NB4 (cell line): ENCODE measurements at regions not wholly inside any gene's neighbourhood (a gene's known extent, or its start where the extent isn't known, plus 50 kb on each side); places are given as distances from the start of the nearest gene placed in this dataset.
A peak's percentile ranks its signal among the peaks of the same experiment; 100 is the strongest.
"Not testable (repeated sequence)": the region's sequence is repeated elsewhere in the genome, so short reads cannot be mapped to it uniquely, and the experiment has no call there.

Experiments
- DNase-seq: peaks from one replicate; pipeline ENCODE4 v3.0.0; 2010; ENCODE audit warnings: low read depth
- H3K4me3 ChIP-seq: one replicate; pipeline ENCODE4 v1.5.1; 2011; ENCODE audit warnings: mild to moderate bottlenecking, low read depth, low read length, moderate library complexity
- MAX ChIP-seq: IDR thresholded peaks from 2 replicates; pipeline ENCODE4 v1.6.1; 2011; ENCODE audit warnings: low read depth, low read length
- MYC ChIP-seq: IDR thresholded peaks from 2 replicates; pipeline ENCODE4 v1.6.1; 2011; ENCODE audit warnings: low read depth, low read length
- POLR2A ChIP-seq: IDR thresholded peaks from 2 replicates; pipeline ENCODE4 v1.6.1; 2011; ENCODE audit warnings: mild to moderate bottlenecking; ENCODE audit not compliant: insufficient read length; ENCODE audit errors: extremely low read depth
- TF ChIP-seq, protein P1 (sequence below): IDR thresholded peaks from one replicate; pipeline ENCODE4 v1.5.1; 2012; ENCODE audit warnings: low read depth, low read length

DNA sequence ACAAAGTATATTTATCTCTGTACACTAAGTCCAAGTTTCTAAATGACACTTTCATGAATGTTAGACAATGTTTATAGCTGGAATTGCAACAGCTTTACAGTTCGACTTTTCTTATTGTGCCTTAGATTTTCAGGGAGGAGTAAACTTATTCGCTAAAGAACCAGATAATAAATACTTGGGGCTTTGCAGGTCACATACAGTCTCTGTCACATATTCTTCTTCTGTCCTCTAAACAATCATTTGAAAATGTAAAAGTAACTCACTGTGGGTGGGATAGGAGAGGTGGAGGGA, 132.6 kb downstream of the SPRY1 start:
- DNase-seq, result no peak
- TF ChIP-seq, protein P1, sequence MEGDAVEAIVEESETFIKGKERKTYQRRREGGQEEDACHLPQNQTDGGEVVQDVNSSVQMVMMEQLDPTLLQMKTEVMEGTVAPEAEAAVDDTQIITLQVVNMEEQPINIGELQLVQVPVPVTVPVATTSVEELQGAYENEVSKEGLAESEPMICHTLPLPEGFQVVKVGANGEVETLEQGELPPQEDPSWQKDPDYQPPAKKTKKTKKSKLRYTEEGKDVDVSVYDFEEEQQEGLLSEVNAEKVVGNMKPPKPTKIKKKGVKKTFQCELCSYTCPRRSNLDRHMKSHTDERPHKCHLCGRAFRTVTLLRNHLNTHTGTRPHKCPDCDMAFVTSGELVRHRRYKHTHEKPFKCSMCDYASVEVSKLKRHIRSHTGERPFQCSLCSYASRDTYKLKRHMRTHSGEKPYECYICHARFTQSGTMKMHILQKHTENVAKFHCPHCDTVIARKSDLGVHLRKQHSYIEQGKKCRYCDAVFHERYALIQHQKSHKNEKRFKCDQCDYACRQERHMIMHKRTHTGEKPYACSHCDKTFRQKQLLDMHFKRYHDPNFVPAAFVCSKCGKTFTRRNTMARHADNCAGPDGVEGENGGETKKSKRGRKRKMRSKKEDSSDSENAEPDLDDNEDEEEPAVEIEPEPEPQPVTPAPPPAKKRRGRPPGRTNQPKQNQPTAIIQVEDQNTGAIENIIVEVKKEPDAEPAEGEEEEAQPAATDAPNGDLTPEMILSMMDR, result no peak
- TF ChIP-seq MYC (no peak), POLR2A (no peak), MAX (no peak)
- no peak overlapping the region for H3K4me3 ChIP-seq

GRCh38 chr4:123530357-123530756, 133.8 kb downstream of the SPRY1 start:
- no peak overlapping the region for H3K4me3 ChIP-seq
- no peak for DNase-seq
- TF ChIP-seq POLR2A (no peak), MAX (no peak), MYC (no peak)
- TF ChIP-seq, protein P1, result no peak

- no peak for DNase-seq
These were observed 138.6 kb downstream of the SPRY1 start for GRCh38 chr4:123535037-123535748.

DNA sequence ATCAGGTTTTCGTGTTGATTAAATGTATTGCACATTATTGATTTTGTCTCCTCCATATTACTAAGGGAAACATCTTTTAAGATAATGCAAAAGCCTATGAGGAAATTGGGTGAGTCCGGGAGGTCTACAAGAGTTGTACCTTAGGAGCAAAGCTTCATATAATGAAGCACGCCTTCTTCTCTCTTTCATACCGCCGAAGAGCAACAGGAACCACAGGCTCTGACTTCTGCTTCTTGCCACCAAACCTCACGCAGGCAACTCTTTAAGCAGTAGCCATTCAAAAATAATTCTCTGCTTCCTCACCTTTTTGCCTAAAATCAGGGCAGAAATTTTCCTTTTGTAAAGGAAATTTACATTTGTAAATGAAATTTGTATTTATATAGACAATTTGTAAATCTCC, 139.6 kb downstream of the SPRY1 start:
- TF ChIP-seq MYC, result no peak
- TF ChIP-seq MAX, result no peak
- TF ChIP-seq, protein P1, result no peak
- H3K4me3 ChIP-seq, result no peak overlapping the region
- DNase-seq, result peak; percentile 66

More at GRCh38 chr4:123535037-123535748, 138.6 kb downstream of the SPRY1 start:
- TF ChIP-seq MYC, result no peak
- no peak for TF ChIP-seq MAX
- no peak for TF ChIP-seq POLR2A
- TF ChIP-seq, protein P1, result no peak
- H3K4me3 ChIP-seq, result no peak overlapping the region

DNA sequence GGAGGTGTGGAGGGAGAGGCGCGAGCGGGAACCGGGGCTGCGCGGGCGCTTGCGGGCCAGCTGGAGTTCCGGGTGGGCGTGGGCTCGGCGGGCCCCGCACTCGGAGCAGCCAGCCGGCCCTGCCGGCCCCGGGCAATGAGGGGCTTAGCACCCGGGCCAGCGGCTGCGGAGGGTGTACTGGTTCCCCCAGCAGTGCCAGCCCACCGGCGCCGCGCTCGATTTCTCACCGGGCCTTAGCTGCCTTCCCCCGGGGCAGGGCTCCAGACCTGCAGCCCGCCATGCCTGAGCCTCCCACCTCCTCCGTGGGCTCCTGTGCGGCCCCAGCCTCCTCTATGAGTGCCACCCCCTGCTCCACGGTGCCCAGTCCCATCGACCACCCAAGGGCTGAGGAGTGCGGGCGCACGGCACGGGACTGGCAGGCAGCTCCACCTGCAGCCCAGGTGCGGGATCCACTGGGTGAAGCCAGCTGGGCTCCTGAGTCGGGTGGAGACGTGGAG, 141.4 kb downstream of the SPRY1 start:
- H3K4me3 ChIP-seq, DNase-seq: not testable (repeated sequence)

GRCh38 chr4:123545667-123546572, 149.3 kb downstream of the SPRY1 start:
- DNase-seq, result no peak
- H3K4me3 ChIP-seq, result no peak overlapping the region
- TF ChIP-seq MYC (no peak), POLR2A (no peak), MAX (no peak)
- TF ChIP-seq, protein P1, result no peak
